ENCODE measurements at regions not wholly inside any gene's neighbourhood (a gene's known extent, or its start where the extent isn't known, plus 50 kb on each side); places are given as distances from the start of the nearest gene placed in this dataset.

GRCh38 chr3:72375237-72376076 is 472.8 kb downstream of the SHQ1 start:
- H3K4me1 Mint-ChIP-seq = peaks cover 51% of the 10 kb centered on the region
- peak overlapping the region; percentile 58 for H3K27ac Mint-ChIP-seq
- peaks cover 75% of the 10 kb centered on the region for H3K36me3 Mint-ChIP-seq
- no peaks in the 10 kb centered on the region for H3K9me3 Mint-ChIP-seq
- peak; percentile 88 for ATAC-seq
- DNase-seq (ENCODE audit: low spot score in 2 of 2) = no peak
- peak overlapping the region; percentile 23 for H3K4me3 Mint-ChIP-seq

GRCh38 chr3:72373139-72373538 is 475.1 kb downstream of the SHQ1 start:
- H3K9me3 Mint-ChIP-seq = no peaks in the 10 kb centered on the region
- peaks cover 39% of the 10 kb centered on the region for H3K4me1 Mint-ChIP-seq
- no peak for DNase-seq (ENCODE audit: low spot score in 2 of 2)
- H3K36me3 Mint-ChIP-seq = peaks cover 52% of the 10 kb centered on the region
- peak overlapping the region; percentile 32 for H3K27ac Mint-ChIP-seq
- no peak for ATAC-seq
- H3K4me3 Mint-ChIP-seq = no peak overlapping the region

- DNase-seq (ENCODE audit: low spot score in 2 of 2) = no peak
- Mint-ChIP-seq H3K4me3 (no peak overlapping the region), H3K27ac (peak overlapping the region; percentile 68), H3K9me3 (no peaks in the 10 kb centered on the region), H3K36me3 (peaks cover 42% of the 10 kb centered on the region), H3K4me1 (peaks cover 38% of the 10 kb centered on the region)
- ATAC-seq = no peak
Measured at GRCh38 chr3:72372161-72372560, 476.1 kb downstream of the SHQ1 start.

- ATAC-seq = no peak
- peaks cover 33% of the 10 kb centered on the region for H3K4me1 Mint-ChIP-seq
- no peak overlapping the region for H3K27ac Mint-ChIP-seq
- H3K36me3 Mint-ChIP-seq = peaks cover 35% of the 10 kb centered on the region
- H3K9me3 Mint-ChIP-seq = no peaks in the 10 kb centered on the region
- no peak for DNase-seq (ENCODE audit: low spot score in 2 of 2)
- no peak overlapping the region for H3K4me3 Mint-ChIP-seq
Measured at GRCh38 chr3:72371431-72371830, 476.8 kb downstream of the SHQ1 start.

- Mint-ChIP-seq H3K4me3 (no peak overlapping the region), H3K27ac (no peak overlapping the region), H3K9me3 (no peaks in the 10 kb centered on the region), H3K4me1 (peaks cover 32% of the 10 kb centered on the region), H3K36me3 (peaks cover 30% of the 10 kb centered on the region)
- no peak for DNase-seq (ENCODE audit: low spot score in 2 of 2)
- no peak for ATAC-seq
Measured at GRCh38 chr3:72370947-72371346, 477.3 kb downstream of the SHQ1 start.

- no peak overlapping the region for H3K4me3 Mint-ChIP-seq
- H3K27ac Mint-ChIP-seq = no peak overlapping the region
- no peaks in the 10 kb centered on the region for H3K9me3 Mint-ChIP-seq
- DNase-seq (ENCODE audit: low spot score in 2 of 2) (no peak), ATAC-seq (no peak)
- peaks cover 17% of the 10 kb centered on the region for H3K36me3 Mint-ChIP-seq
- peaks cover 24% of the 10 kb centered on the region for H3K4me1 Mint-ChIP-seq
Measured at GRCh38 chr3:72369681-72370080, 478.6 kb downstream of the SHQ1 start.

GRCh38 chr3:72368331-72368975 is 479.8 kb downstream of the SHQ1 start:
- no peak for ATAC-seq
- Mint-ChIP-seq H3K9me3 (no peaks in the 10 kb centered on the region), H3K27ac (no peak overlapping the region), H3K36me3 (peaks cover 5% of the 10 kb centered on the region), H3K4me1 (peaks cover 12% of the 10 kb centered on the region), H3K4me3 (no peak overlapping the region)
- DNase-seq (ENCODE audit: low spot score in 2 of 2) = no peak

GRCh38 chr3:72361990-72362389 is 486.3 kb downstream of the SHQ1 start:
- ATAC-seq (no peak), DNase-seq (ENCODE audit: low spot score in 2 of 2) (no peak)
- no peaks in the 10 kb centered on the region for H3K36me3 Mint-ChIP-seq
- no peak overlapping the region for H3K4me3 Mint-ChIP-seq
- no peaks in the 10 kb centered on the region for H3K4me1 Mint-ChIP-seq
- H3K9me3 Mint-ChIP-seq = peaks cover 6% of the 10 kb centered on the region
- no peak overlapping the region for H3K27ac Mint-ChIP-seq

GRCh38 chr3:72359743-72360142 is 488.5 kb downstream of the SHQ1 start:
- Mint-ChIP-seq H3K27ac (no peak overlapping the region), H3K36me3 (no peaks in the 10 kb centered on the region), H3K4me3 (no peak overlapping the region), H3K4me1 (no peaks in the 10 kb centered on the region), H3K9me3 (peaks cover 6% of the 10 kb centered on the region)
- DNase-seq (ENCODE audit: low spot score in 2 of 2) (no peak), ATAC-seq (no peak)

GRCh38 chr3:72355168-72355567 is 493.1 kb downstream of the SHQ1 start:
- Mint-ChIP-seq H3K36me3 (no peaks in the 10 kb centered on the region), H3K4me3 (no peak overlapping the region), H3K4me1 (no peaks in the 10 kb centered on the region), H3K9me3 (no peaks in the 10 kb centered on the region), H3K27ac (no peak overlapping the region)
- no peak for DNase-seq (ENCODE audit: low spot score in 2 of 2)
- no peak for ATAC-seq

GRCh38 chr3:72354486-72354885 is 493.8 kb downstream of the SHQ1 start:
- Mint-ChIP-seq H3K4me1 (no peaks in the 10 kb centered on the region), H3K27ac (no peak overlapping the region), H3K36me3 (no peaks in the 10 kb centered on the region), H3K4me3 (no peak overlapping the region), H3K9me3 (no peaks in the 10 kb centered on the region)
- ATAC-seq (no peak), DNase-seq (ENCODE audit: low spot score in 2 of 2) (no peak)

GRCh38 chr3:72353236-72354128 is 494.8 kb downstream of the SHQ1 start:
- no peak for ATAC-seq
- Mint-ChIP-seq H3K36me3 (no peaks in the 10 kb centered on the region), H3K27ac (no peak overlapping the region), H3K4me3 (no peak overlapping the region), H3K9me3 (no peaks in the 10 kb centered on the region), H3K4me1 (no peaks in the 10 kb centered on the region)
- DNase-seq (ENCODE audit: low spot score in 2 of 2) = no peak

- no peak for DNase-seq (ENCODE audit: low spot score in 2 of 2)
- Mint-ChIP-seq H3K9me3 (no peaks in the 10 kb centered on the region), H3K4me1 (no peaks in the 10 kb centered on the region), H3K27ac (no peak overlapping the region), H3K36me3 (no peaks in the 10 kb centered on the region), H3K4me3 (no peak overlapping the region)
- no peak for ATAC-seq
Measured at GRCh38 chr3:72352176-72352575, 496.1 kb downstream of the SHQ1 start.

- H3K36me3 Mint-ChIP-seq = no peaks in the 10 kb centered on the region
Measured at GRCh38 chr3:72351536-72351935, 496.7 kb downstream of the SHQ1 start.

GRCh38 chr3:72350761-72351505 is 497.3 kb downstream of the SHQ1 start:
- no peak for ATAC-seq
- peaks cover 10% of the 10 kb centered on the region for H3K4me1 Mint-ChIP-seq
- no peak overlapping the region for H3K4me3 Mint-ChIP-seq
- no peaks in the 10 kb centered on the region for H3K36me3 Mint-ChIP-seq
- no peaks in the 10 kb centered on the region for H3K9me3 Mint-ChIP-seq
- DNase-seq (ENCODE audit: low spot score in 2 of 2) = no peak
- H3K27ac Mint-ChIP-seq = no peak overlapping the region

More at GRCh38 chr3:72351536-72351935, 496.7 kb downstream of the SHQ1 start:
- Mint-ChIP-seq H3K9me3 (no peaks in the 10 kb centered on the region), H3K4me3 (no peak overlapping the region), H3K27ac (no peak overlapping the region), H3K4me1 (peaks cover 4% of the 10 kb centered on the region)
- DNase-seq (ENCODE audit: low spot score in 2 of 2) = no peak
- no peak for ATAC-seq
